HG03565 (cell line): ENCODE measurements at regions not wholly inside any gene's neighbourhood (a gene's known extent, or its start where the extent isn't known, plus 50 kb on each side); places are given as distances from the start of the nearest gene placed in this dataset.
"Not testable (repeated sequence)": the region's sequence is repeated elsewhere in the genome, so short reads cannot be mapped to it uniquely, and the experiment has no call there.

ENCODE experiments used
- ATAC-seq: cut with Tn5 transposase; IDR thresholded peaks from one replicate; pipeline ENCODE4 v1.9.1; 2021; ENCODE audit warnings: mild to moderate bottlenecking, moderate library complexity; ENCODE audit not compliant: unreplicated experiment

DNA sequence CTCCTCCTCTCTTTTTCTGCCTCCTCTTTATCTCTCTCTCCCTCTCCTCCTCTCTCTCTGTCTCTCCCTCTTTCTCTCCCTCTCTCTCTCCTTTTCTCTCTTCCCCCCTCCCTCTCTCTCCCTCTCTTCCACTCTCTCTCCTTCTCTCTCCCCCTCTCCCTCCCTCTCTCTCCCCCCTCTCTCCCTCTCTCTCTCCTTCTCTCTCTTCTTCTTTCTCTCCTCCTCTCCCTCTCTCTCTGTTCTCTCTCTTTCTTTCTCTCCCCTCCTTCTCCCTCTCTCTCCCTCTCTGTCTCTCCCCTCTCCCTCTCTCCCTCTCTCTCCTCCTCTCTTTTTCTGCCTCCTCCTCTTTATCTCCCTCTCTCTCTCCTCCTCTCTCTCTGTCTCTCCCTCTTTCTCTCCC, 197.4 kb downstream of the UQCRFS1 start:
- no peak for ATAC-seq

DNA sequence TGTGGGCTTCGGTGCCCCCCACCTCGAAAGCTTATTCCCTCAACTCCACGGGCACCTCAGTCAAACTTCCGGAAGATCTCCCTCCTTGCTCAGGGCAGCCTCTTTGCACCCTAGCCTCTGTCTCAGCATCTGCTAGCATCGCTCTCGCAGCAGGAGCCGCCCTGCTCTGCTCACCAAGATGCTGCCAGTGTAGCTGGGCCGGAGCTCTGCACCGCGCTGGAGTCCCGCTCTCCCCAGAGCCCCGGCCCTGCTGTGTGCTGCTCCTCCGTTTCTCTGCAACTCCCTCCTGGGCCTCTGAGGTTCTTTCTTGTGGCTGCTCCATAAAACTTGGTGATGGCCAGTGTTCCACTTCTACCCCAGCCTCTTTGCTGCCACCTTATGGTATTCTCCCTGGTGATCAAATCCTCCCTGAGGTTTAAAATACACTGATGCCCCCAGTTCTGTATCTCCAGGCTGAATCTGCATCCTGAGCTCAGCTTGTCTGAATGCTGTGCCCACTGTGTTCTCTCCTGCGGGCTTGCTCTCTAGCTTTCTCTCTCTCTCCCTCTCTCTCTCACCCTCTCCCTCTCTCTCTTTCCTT, 198.0 kb downstream of the UQCRFS1 start:
- no peak for ATAC-seq

DNA sequence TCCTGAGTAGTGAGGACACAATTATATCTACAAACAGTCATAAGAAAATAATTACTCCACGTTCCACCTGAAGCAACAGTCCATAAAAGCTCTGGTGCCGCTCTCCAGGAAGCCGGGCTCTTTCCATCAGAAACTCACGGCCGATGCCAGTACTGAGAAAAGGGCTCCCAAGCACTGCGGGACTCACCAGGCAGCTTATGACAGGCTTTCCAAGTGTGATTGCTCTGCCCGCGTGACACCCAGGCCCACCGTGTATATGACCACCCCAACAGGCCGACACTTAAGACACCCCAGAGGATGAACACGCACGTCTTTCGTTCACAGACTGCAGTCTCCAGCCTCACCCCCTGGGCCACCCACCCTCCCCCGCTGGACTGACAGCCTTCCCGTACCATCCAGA, 199.0 kb downstream of the UQCRFS1 start:
- no peak for ATAC-seq

- no peak for ATAC-seq
These were observed 199.6 kb downstream of the UQCRFS1 start for GRCh38 chr19:29013325-29013724.

DNA sequence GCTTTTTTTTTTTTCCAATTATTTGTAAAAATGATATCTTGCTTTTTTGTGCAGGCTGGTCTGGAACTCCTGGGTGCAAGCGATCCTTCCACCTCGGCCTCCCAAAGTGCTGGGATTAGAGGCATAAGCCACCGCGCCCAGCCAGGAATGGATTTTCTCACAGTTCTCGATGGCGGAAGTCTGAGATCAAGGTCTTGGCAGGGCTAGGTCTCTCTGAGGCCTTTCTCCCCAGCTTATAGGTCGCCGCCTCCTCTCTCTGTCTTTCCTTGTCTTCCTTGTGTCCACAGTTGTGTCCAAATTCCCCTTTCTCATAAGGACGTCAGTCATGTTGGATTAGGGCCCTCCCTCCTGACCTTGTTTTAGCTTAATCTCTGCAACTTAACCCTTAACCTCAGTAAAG, 200.5 kb downstream of the UQCRFS1 start:
- no peak for ATAC-seq

GRCh38 chr19:29010276-29010675, 202.7 kb downstream of the UQCRFS1 start:
- no peak for ATAC-seq

DNA sequence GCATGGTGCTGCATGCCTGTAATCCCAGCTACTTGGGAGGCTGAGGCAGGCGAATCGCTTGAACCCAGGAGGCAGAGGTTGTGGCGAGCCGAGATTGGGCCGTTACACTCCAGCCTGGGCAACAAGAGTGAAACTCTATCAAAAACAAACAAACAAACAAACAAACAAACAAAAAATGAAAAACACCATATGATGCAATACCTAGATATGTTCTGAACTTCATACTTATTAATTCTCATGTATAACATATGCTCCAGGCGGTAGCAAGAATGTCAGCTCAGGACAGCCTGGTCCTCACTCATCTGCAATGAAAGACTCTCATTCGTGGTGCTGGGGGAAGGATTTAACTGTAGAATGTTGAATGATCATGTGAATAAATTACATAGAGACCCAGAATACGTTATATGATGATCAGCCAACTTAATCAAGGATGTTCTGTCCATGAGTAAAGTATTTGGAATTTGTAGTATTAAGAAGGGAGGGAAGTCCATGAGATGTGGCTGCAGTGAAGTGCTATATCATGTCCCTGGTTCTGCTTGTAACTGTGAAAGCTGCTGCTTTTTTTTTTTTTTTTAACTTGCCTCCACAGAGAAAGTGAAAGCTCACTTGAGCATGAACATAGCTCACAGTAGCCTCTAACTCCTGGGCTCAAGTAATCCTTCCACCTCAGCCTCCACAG, 206.8 kb downstream of the UQCRFS1 start:
- no peak for ATAC-seq

DNA sequence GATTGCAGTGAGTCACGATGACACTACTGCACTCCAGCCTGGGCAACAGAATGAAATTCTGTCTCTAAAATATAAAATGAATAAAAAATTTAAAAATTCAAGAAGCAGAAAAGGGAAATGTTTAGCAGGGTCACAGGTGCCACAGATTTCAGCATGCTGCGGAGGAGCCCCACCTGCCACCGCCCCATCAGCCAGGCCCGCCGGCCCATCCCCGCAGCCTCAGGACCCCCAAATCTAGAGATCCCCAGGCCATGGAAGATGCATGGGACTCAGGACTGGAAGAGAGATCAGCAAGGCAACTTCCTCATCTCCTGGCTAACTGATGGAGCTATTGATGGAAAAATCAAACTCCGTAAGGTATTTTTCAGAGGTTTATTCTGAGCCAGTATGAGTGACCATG, 208.2 kb downstream of the UQCRFS1 start:
- ATAC-seq = no peak

- no peak for ATAC-seq
These were observed 209.1 kb downstream of the UQCRFS1 start for GRCh38 chr19:29003641-29004409.

GRCh38 chr19:29002336-29002735, 210.6 kb downstream of the UQCRFS1 start:
- ATAC-seq = no peak

DNA sequence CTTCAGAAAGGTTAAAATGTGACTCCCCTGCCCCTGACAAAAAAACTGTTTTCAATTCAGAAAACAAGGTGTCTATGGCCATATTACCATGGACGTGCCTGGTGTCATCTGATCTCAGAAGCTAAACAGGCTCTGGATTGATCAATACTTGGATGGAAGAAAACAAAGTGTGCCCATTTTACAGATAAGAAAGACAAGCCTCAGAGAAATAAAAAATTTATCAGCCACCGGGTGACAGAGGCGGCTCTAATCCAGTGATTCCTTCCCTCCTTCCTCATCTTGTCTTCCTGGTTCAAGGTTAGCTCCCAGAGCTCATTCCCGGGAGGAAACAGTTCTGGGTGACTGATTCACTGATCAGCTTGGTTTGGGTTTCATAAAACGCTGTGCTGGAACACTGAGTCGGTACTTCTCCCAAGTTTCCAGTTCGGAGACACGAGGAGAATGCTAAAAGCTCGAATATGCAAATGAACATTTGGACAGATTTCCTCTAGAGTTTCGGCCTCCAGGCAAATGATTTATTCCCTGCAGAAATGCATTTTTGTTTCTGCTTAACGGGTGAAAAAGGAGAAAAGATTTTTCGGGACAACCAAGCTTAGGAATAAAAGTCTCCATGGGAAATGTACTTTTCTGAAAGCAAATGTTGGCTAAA, 211.2 kb downstream of the UQCRFS1 start:
- ATAC-seq = no peak

GRCh38 chr19:29001141-29001581, 211.8 kb downstream of the UQCRFS1 start:
- ATAC-seq = no peak

DNA sequence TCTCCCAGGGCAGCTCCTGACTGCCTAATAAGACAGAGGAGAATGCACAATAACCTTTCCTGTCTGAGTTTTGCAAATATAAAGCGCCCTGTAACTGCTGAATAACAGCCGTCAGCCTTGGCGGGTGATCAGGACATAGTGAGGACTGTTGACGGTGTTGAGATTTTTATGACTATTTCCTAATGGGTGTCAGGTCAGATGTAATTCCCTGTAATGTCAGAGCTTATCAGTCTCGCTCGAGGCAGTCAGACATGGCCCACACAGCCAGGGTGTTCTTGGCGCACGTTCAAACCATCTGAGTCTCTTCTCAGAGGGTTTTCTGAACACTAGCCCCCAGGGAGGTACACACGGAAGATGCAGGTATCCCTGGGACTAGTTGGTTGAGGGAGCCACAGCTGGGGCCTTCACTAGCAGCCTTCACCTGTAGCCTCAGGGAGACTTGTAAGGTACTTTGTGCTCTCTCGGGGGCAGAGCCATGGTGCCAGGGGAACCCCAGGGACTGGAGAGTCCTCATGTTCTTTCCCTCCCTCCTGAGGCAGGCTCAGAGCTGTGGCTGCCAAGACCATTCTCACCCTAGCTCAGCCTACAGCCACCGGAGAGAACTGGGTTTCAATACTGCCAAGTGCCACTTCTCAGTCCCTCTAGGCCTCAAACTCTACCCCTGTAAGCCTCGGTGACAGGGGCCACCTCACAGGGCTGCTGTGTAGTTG, 213.1 kb downstream of the UQCRFS1 start:
- ATAC-seq = no peak

GRCh38 chr19:28998974-28999373, 214.0 kb downstream of the UQCRFS1 start:
- ATAC-seq = no peak

GRCh38 chr19:28997866-28998265, 215.1 kb downstream of the UQCRFS1 start:
- not testable (repeated sequence) for ATAC-seq

GRCh38 chr19:28990522-28990921, 222.4 kb downstream of the UQCRFS1 start:
- ATAC-seq = no peak

DNA sequence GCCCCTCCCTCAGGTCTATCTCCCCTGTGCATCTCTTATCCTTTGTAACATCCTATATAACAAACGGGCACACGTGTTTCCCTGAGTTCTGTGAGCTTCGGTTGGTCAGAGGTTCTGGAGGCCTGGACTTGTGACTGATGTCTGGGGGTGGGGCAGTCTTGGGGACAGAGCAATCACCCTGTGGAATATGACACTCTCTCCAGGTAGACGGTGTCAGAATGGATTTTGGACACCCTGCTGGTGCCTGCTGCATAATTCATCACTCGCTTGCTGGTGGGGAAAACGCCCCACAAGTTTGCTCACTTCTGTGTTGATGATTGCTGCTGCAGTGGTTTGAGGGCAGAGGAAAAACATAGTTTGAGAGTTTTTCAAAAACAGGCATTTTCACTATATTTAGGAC, 223.2 kb downstream of the UQCRFS1 start:
- no peak for ATAC-seq

- no peak for ATAC-seq
These were observed 224.9 kb downstream of the UQCRFS1 start for GRCh38 chr19:28988066-28988465.

GRCh38 chr19:28987177-28987576, 225.8 kb downstream of the UQCRFS1 start:
- ATAC-seq = no peak

GRCh38 chr19:28985201-28985600, 227.8 kb downstream of the UQCRFS1 start:
- ATAC-seq = no peak

- ATAC-seq = no peak
These were observed 228.6 kb downstream of the UQCRFS1 start for GRCh38 chr19:28984315-28984714.
